ENCODE measurements at regions not wholly inside any gene's neighbourhood (a gene's known extent, or its start where the extent isn't known, plus 50 kb on each side); places are given as distances from the start of the nearest gene placed in this dataset.

GRCh38 chr6:43848671-43849391 lies 78.8 kb downstream of the VEGFA start:
- DNase-seq (ENCODE audit: low spot score): no peak

GRCh38 chr6:43847741-43848630 lies 78.0 kb downstream of the VEGFA start:
- no peak for DNase-seq (ENCODE audit: low spot score)

GRCh38 chr6:43846556-43846955 lies 76.5 kb downstream of the VEGFA start:
- no peak for DNase-seq (ENCODE audit: low spot score)

- DNase-seq (ENCODE audit: low spot score): no peak
Measured at GRCh38 chr6:43845646-43846045, 75.6 kb downstream of the VEGFA start.

- DNase-seq (ENCODE audit: low spot score): no peak
Measured at GRCh38 chr6:43843669-43844171, 73.7 kb downstream of the VEGFA start.

GRCh38 chr6:43843097-43843645 lies 73.2 kb downstream of the VEGFA start:
- no peak for DNase-seq (ENCODE audit: low spot score)

GRCh38 chr6:43842231-43842794 lies 72.3 kb downstream of the VEGFA start:
- DNase-seq (ENCODE audit: low spot score): no peak

- no peak for DNase-seq (ENCODE audit: low spot score)
Measured at GRCh38 chr6:43840490-43841218, 70.6 kb downstream of the VEGFA start.

- peak; percentile 51 for DNase-seq (ENCODE audit: low spot score)
Measured at GRCh38 chr6:43838276-43839036, 68.4 kb downstream of the VEGFA start.

- no peak for DNase-seq (ENCODE audit: low spot score)
Measured at GRCh38 chr6:43837507-43837906, 67.5 kb downstream of the VEGFA start.

GRCh38 chr6:43836507-43837240 lies 66.7 kb downstream of the VEGFA start:
- no peak for DNase-seq (ENCODE audit: low spot score)
